22Rv1 (cell line): ENCODE measurements at regions not wholly inside any gene's neighbourhood (a gene's known extent, or its start where the extent isn't known, plus 50 kb on each side); places are given as distances from the start of the nearest gene placed in this dataset.
A peak's percentile ranks its signal among the peaks of the same experiment; 100 is the strongest.

Experiments used
- ZFX ChIP-seq: fragments of 450-650 bp; IDR thresholded peaks from 2 replicates; pipeline ENCODE4 v1.6.1; 2017; ENCODE audit warnings: antibody characterized with exemption, borderline replicate concordance
- TF ChIP-seq, protein P1 (sequence below): fragments of 450-650 bp; IDR thresholded peaks from 2 replicates; pipeline ENCODE4 v1.5.1; 2017; ENCODE audit warnings: mild to moderate bottlenecking

DNA sequence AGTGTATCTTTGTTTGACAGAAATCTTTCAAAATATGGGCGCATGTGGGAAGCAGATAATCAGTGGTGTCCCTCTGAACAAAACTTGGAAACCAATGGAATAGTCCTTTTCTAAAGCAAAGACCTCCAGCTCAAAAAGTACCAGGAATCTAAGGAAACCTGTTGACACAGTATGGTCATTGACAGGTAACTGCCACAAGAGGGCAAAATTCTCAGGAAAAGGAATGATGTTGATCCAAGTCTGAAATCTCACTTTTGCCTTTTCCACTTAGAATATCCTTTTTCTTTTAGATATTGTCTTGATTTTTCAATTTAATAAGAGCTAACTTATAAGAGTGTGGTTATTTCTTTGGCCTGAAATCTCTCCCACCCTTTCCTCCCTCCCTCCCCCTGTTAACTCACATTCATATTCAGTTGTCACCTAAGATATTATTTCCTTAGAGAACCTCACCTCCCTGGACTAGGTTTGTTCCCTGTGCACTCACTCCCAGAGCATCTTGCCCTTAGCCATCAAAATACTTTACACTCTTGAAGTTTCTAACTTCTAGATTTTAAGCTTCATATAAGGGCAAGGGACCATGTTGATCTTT, 59.0 kb upstream of the BARX1 start:
- TF ChIP-seq, protein P1, sequence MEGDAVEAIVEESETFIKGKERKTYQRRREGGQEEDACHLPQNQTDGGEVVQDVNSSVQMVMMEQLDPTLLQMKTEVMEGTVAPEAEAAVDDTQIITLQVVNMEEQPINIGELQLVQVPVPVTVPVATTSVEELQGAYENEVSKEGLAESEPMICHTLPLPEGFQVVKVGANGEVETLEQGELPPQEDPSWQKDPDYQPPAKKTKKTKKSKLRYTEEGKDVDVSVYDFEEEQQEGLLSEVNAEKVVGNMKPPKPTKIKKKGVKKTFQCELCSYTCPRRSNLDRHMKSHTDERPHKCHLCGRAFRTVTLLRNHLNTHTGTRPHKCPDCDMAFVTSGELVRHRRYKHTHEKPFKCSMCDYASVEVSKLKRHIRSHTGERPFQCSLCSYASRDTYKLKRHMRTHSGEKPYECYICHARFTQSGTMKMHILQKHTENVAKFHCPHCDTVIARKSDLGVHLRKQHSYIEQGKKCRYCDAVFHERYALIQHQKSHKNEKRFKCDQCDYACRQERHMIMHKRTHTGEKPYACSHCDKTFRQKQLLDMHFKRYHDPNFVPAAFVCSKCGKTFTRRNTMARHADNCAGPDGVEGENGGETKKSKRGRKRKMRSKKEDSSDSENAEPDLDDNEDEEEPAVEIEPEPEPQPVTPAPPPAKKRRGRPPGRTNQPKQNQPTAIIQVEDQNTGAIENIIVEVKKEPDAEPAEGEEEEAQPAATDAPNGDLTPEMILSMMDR, result peak; percentile 79
- no peak for TF ChIP-seq ZFX
